ENCODE measurements at regions not wholly inside any gene's neighbourhood (a gene's known extent, or its start where the extent isn't known, plus 50 kb on each side); places are given as distances from the start of the nearest gene placed in this dataset.

- no peak for DNase-seq (ENCODE audit: low read depth in 4 of 6, low spot score in 6 of 6)
- no peak overlapping the region for H3K4me3 ChIP-seq (ENCODE audit: low read depth, low read length)
Observed at GRCh38 chr10:131450216-131450765, 138.8 kb upstream of the TCERG1L start.

GRCh38 chr10:131451407-131452015, 140.0 kb upstream of the TCERG1L start:
- Histone ChIP-seq H3K36me3 (ENCODE audit: control insufficient read depth, insufficient read depth, low read length) (no peaks in the 10 kb centered on the region), H3K4me3 (ENCODE audit: low read depth, low read length) (no peak overlapping the region), H3K27me3 (ENCODE audit: control insufficient read depth, insufficient read depth, low read length) (no peaks in the 10 kb centered on the region), H3K27ac (ENCODE audit: low read depth, low read length) (no peak overlapping the region), H3K9me3 (ENCODE audit: control insufficient read depth, insufficient read depth, low read length) (no peaks in the 10 kb centered on the region), H3K4me1 (ENCODE audit: control insufficient read depth, insufficient read depth, low read length) (peaks cover 27% of the 10 kb centered on the region)
- no peak for DNase-seq (ENCODE audit: low read depth in 4 of 6, low spot score in 6 of 6)
- 94% methylated on average over 7 of the region's 7 CpGs for WGBS (ENCODE audit: insufficient coverage)

More at GRCh38 chr10:131450216-131450765, 138.8 kb upstream of the TCERG1L start:
- WGBS (ENCODE audit: insufficient coverage) = 81% methylated on average over 5 of the region's 7 CpGs
- H3K27me3 ChIP-seq (ENCODE audit: control insufficient read depth, insufficient read depth, low read length) = no peaks in the 10 kb centered on the region
- no peak overlapping the region for H3K27ac ChIP-seq (ENCODE audit: low read depth, low read length)
- no peaks in the 10 kb centered on the region for H3K9me3 ChIP-seq (ENCODE audit: control insufficient read depth, insufficient read depth, low read length)
- peaks cover 27% of the 10 kb centered on the region for H3K4me1 ChIP-seq (ENCODE audit: control insufficient read depth, insufficient read depth, low read length)
- H3K36me3 ChIP-seq (ENCODE audit: control insufficient read depth, insufficient read depth, low read length) = no peaks in the 10 kb centered on the region

GRCh38 chr10:131452926-131453720, 141.6 kb upstream of the TCERG1L start:
- H3K36me3 ChIP-seq (ENCODE audit: control insufficient read depth, insufficient read depth, low read length) = no peaks in the 10 kb centered on the region
- no peaks in the 10 kb centered on the region for H3K9me3 ChIP-seq (ENCODE audit: control insufficient read depth, insufficient read depth, low read length)
- H3K27ac ChIP-seq (ENCODE audit: low read depth, low read length) = peak overlapping the region; percentile 60
- H3K4me3 ChIP-seq (ENCODE audit: low read depth, low read length) = peak overlapping the region; percentile 22
- peaks cover 27% of the 10 kb centered on the region for H3K4me1 ChIP-seq (ENCODE audit: control insufficient read depth, insufficient read depth, low read length)
- no peaks in the 10 kb centered on the region for H3K27me3 ChIP-seq (ENCODE audit: control insufficient read depth, insufficient read depth, low read length)
- WGBS (ENCODE audit: insufficient coverage) = 19% methylated on average over 31 of the region's 33 CpGs
- DNase-seq (ENCODE audit: low read depth in 4 of 6, low spot score in 6 of 6) = peak in 2 of 6 donors; percentile 83 to 91

GRCh38 chr10:131453721-131454634, 142.5 kb upstream of the TCERG1L start:
- peak overlapping the region; percentile 60 for H3K27ac ChIP-seq (ENCODE audit: low read depth, low read length)
- no peaks in the 10 kb centered on the region for H3K36me3 ChIP-seq (ENCODE audit: control insufficient read depth, insufficient read depth, low read length)
- DNase-seq (ENCODE audit: low read depth in 4 of 6, low spot score in 6 of 6) = peak in 5 of 6 donors; percentile 69 to 94 (median 74)
- H3K27me3 ChIP-seq (ENCODE audit: control insufficient read depth, insufficient read depth, low read length) = no peaks in the 10 kb centered on the region
- peaks cover 27% of the 10 kb centered on the region for H3K4me1 ChIP-seq (ENCODE audit: control insufficient read depth, insufficient read depth, low read length)
- no peaks in the 10 kb centered on the region for H3K9me3 ChIP-seq (ENCODE audit: control insufficient read depth, insufficient read depth, low read length)
- peak overlapping the region; percentile 22 for H3K4me3 ChIP-seq (ENCODE audit: low read depth, low read length)
- 8% methylated on average over 21 of the region's 32 CpGs for WGBS (ENCODE audit: insufficient coverage)

- no peak for DNase-seq (ENCODE audit: low read depth in 4 of 6, low spot score in 6 of 6)
- Histone ChIP-seq H3K27ac (ENCODE audit: low read depth, low read length) (no peak overlapping the region), H3K27me3 (ENCODE audit: control insufficient read depth, insufficient read depth, low read length) (no peaks in the 10 kb centered on the region), H3K9me3 (ENCODE audit: control insufficient read depth, insufficient read depth, low read length) (no peaks in the 10 kb centered on the region), H3K36me3 (ENCODE audit: control insufficient read depth, insufficient read depth, low read length) (no peaks in the 10 kb centered on the region), H3K4me3 (ENCODE audit: low read depth, low read length) (no peak overlapping the region), H3K4me1 (ENCODE audit: control insufficient read depth, insufficient read depth, low read length) (peaks cover 32% of the 10 kb centered on the region)
- WGBS (ENCODE audit: insufficient coverage) = 65% methylated on average over 9 of the region's 11 CpGs
Observed at GRCh38 chr10:131456411-131456810, 144.9 kb upstream of the TCERG1L start.

- H3K9me3 ChIP-seq (ENCODE audit: control insufficient read depth, insufficient read depth, low read length) = no peaks in the 10 kb centered on the region
- DNase-seq (ENCODE audit: low read depth in 4 of 6, low spot score in 6 of 6) = no peak
- no peak overlapping the region for H3K27ac ChIP-seq (ENCODE audit: low read depth, low read length)
Observed at GRCh38 chr10:131461093-131461492, 149.6 kb upstream of the TCERG1L start.

GRCh38 chr10:131464789-131465188, 153.3 kb upstream of the TCERG1L start:
- Histone ChIP-seq H3K4me3 (ENCODE audit: low read depth, low read length) (no peak overlapping the region), H3K27ac (ENCODE audit: low read depth, low read length) (no peak overlapping the region), H3K4me1 (ENCODE audit: control insufficient read depth, insufficient read depth, low read length) (peaks cover 7% of the 10 kb centered on the region), H3K36me3 (ENCODE audit: control insufficient read depth, insufficient read depth, low read length) (no peaks in the 10 kb centered on the region), H3K27me3 (ENCODE audit: control insufficient read depth, insufficient read depth, low read length) (no peaks in the 10 kb centered on the region), H3K9me3 (ENCODE audit: control insufficient read depth, insufficient read depth, low read length) (no peaks in the 10 kb centered on the region)
- DNase-seq (ENCODE audit: low read depth in 4 of 6, low spot score in 6 of 6) = no peak
- 79% methylated on average over 2 of the region's 5 CpGs for WGBS (ENCODE audit: insufficient coverage)

More at GRCh38 chr10:131461093-131461492, 149.6 kb upstream of the TCERG1L start:
- H3K27me3 ChIP-seq (ENCODE audit: control insufficient read depth, insufficient read depth, low read length) = no peaks in the 10 kb centered on the region
- H3K4me1 ChIP-seq (ENCODE audit: control insufficient read depth, insufficient read depth, low read length) = peaks cover 7% of the 10 kb centered on the region
- WGBS (ENCODE audit: insufficient coverage) = 83% methylated on average over 5 of the region's 5 CpGs
- H3K4me3 ChIP-seq (ENCODE audit: low read depth, low read length) = no peak overlapping the region
- H3K36me3 ChIP-seq (ENCODE audit: control insufficient read depth, insufficient read depth, low read length) = no peaks in the 10 kb centered on the region

GRCh38 chr10:131469551-131469950, 158.0 kb upstream of the TCERG1L start:
- Histone ChIP-seq H3K36me3 (ENCODE audit: control insufficient read depth, insufficient read depth, low read length) (no peaks in the 10 kb centered on the region), H3K4me1 (ENCODE audit: control insufficient read depth, insufficient read depth, low read length) (no peaks in the 10 kb centered on the region), H3K9me3 (ENCODE audit: control insufficient read depth, insufficient read depth, low read length) (no peaks in the 10 kb centered on the region), H3K27me3 (ENCODE audit: control insufficient read depth, insufficient read depth, low read length) (no peaks in the 10 kb centered on the region), H3K27ac (ENCODE audit: low read depth, low read length) (no peak overlapping the region), H3K4me3 (ENCODE audit: low read depth, low read length) (no peak overlapping the region)
- WGBS (ENCODE audit: insufficient coverage) = no CpG with 5 or more reads among the region's 2 CpGs
- DNase-seq (ENCODE audit: low read depth in 4 of 6, low spot score in 6 of 6) = no peak

GRCh38 chr10:131473645-131474044, 162.1 kb upstream of the TCERG1L start:
- H3K9me3 ChIP-seq (ENCODE audit: control insufficient read depth, insufficient read depth, low read length) = no peaks in the 10 kb centered on the region
- no peak overlapping the region for H3K27ac ChIP-seq (ENCODE audit: low read depth, low read length)
- H3K36me3 ChIP-seq (ENCODE audit: control insufficient read depth, insufficient read depth, low read length) = no peaks in the 10 kb centered on the region
- H3K27me3 ChIP-seq (ENCODE audit: control insufficient read depth, insufficient read depth, low read length) = no peaks in the 10 kb centered on the region
- H3K4me3 ChIP-seq (ENCODE audit: low read depth, low read length) = no peak overlapping the region
- H3K4me1 ChIP-seq (ENCODE audit: control insufficient read depth, insufficient read depth, low read length) = peaks cover 10% of the 10 kb centered on the region
- DNase-seq (ENCODE audit: low read depth in 4 of 6, low spot score in 6 of 6) = no peak
- WGBS (ENCODE audit: insufficient coverage) = 95% methylated on average over 10 of the region's 10 CpGs
